ENCODE measurements at regions not wholly inside any gene's neighbourhood (a gene's known extent, or its start where the extent isn't known, plus 50 kb on each side); places are given as distances from the start of the nearest gene placed in this dataset.

GRCh38 chr2:234806818-234807217, 145.0 kb upstream of the SH3BP4 start:
- TF ChIP-seq CTCF (IDR thresholded peaks at IDR 0.05) = no peak
- no peak for TF ChIP-seq POLR2A (IDR thresholded peaks at IDR 0.05)

Measured in lower leg skin (tissue), 3 donors.